Activated naive CD4-positive, alpha-beta T cell treated with anti-CD3 and anti-CD28 coated beads, Interleukin-2, amount 10 ng/mL, durations not matched to agents 7 days and 5 days (primary cell): ENCODE measurements at regions not wholly inside any gene's neighbourhood (a gene's known extent, or its start where the extent isn't known, plus 50 kb on each side); places are given as distances from the start of the nearest gene placed in this dataset.
"Not testable (repeated sequence)": the region's sequence is repeated elsewhere in the genome, so short reads cannot be mapped to it uniquely, and the experiment has no call there.

Experiments used
- CTCF ChIA-PET: fragments of 350-600 bp; sonication (Branson Sonifier 250); formaldehyde crosslinking; loops from one replicate; lab custom pipeline; 2021; ENCODE audit warnings: antibody characterized with exemption; lab: Charles Lee
- DNase-seq: peaks from one replicate; pipeline ENCODE4 v3.0.0-alpha.2; 2020
- H3K27ac Mint-ChIP-seq: one replicate; pipeline ENCODE4 v1.8.0; 2021; ENCODE audit warnings: mild to moderate bottlenecking, moderate library complexity, mixed read lengths
- H3K27me3 Mint-ChIP-seq: one replicate; pipeline ENCODE4 v1.8.0; 2021; ENCODE audit warnings: mild to moderate bottlenecking, mixed read lengths
- H3K36me3 Mint-ChIP-seq: one replicate; pipeline ENCODE4 v1.8.0; 2021; ENCODE audit warnings: mixed read lengths
- H3K4me1 Mint-ChIP-seq: one replicate; pipeline ENCODE4 v1.8.0; 2021; ENCODE audit warnings: mixed read lengths
- H3K4me3 Mint-ChIP-seq: one replicate; pipeline ENCODE4 v1.8.0; 2021; ENCODE audit warnings: mild to moderate bottlenecking, moderate library complexity, mixed read lengths
- H3K9me3 Mint-ChIP-seq: one replicate; pipeline ENCODE4 v1.8.0; 2021; ENCODE audit warnings: mixed read lengths

- H3K4me1 Mint-ChIP-seq, result no peaks in the 10 kb centered on the region
- CTCF ChIA-PET, result interaction anchor here (1.5 to 1.6 kb wide), 2 partner anchors 171 to 237 kb away, joined by 3 to 4 read pairs; no protein-coding TSS in a partner anchor
- H3K27ac Mint-ChIP-seq, result no peak overlapping the region
- H3K4me3 Mint-ChIP-seq, result no peak overlapping the region
- H3K9me3 Mint-ChIP-seq, result no peaks in the 10 kb centered on the region
- no peak for DNase-seq
- peaks cover 12% of the 10 kb centered on the region for H3K27me3 Mint-ChIP-seq
- H3K36me3 Mint-ChIP-seq, result no peaks in the 10 kb centered on the region
Measured at GRCh38 chr10:114708084-114708483, 50.0 kb upstream of the ABLIM1 start.

GRCh38 chr10:114708717-114709335 is 50.8 kb upstream of the ABLIM1 start:
- no peaks in the 10 kb centered on the region for H3K9me3 Mint-ChIP-seq
- H3K4me3 Mint-ChIP-seq, result no peak overlapping the region
- CTCF ChIA-PET, result interaction anchor here (1.1 to 1.6 kb wide), 3 partner anchors 170 to 407 kb away, joined by 3 to 4 read pairs (median 4); no protein-coding TSS in a partner anchor
- DNase-seq, result no peak
- H3K27ac Mint-ChIP-seq, result no peak overlapping the region
- no peaks in the 10 kb centered on the region for H3K36me3 Mint-ChIP-seq
- peaks cover 7% of the 10 kb centered on the region for H3K27me3 Mint-ChIP-seq
- no peaks in the 10 kb centered on the region for H3K4me1 Mint-ChIP-seq

- no peaks in the 10 kb centered on the region for H3K36me3 Mint-ChIP-seq
- CTCF ChIA-PET, result interaction anchor here (0.7 to 1.0 kb wide), 2 partner anchors 76 to 162 kb away, joined by 3 read pairs; no protein-coding TSS in a partner anchor
- H3K27me3 Mint-ChIP-seq, result peaks cover 16% of the 10 kb centered on the region
Measured at GRCh38 chr10:114709984-114710383, 51.9 kb upstream of the ABLIM1 start.

GRCh38 chr10:114711176-114711868 is 53.2 kb upstream of the ABLIM1 start:
- H3K27ac Mint-ChIP-seq, result no peak overlapping the region
- CTCF ChIA-PET, result no interaction called here
- no peaks in the 10 kb centered on the region for H3K9me3 Mint-ChIP-seq
- H3K27me3 Mint-ChIP-seq, result peaks cover 18% of the 10 kb centered on the region
- H3K4me1 Mint-ChIP-seq, result no peaks in the 10 kb centered on the region
- no peak for DNase-seq
- H3K36me3 Mint-ChIP-seq, result no peaks in the 10 kb centered on the region
- no peak overlapping the region for H3K4me3 Mint-ChIP-seq

More at GRCh38 chr10:114709984-114710383, 51.9 kb upstream of the ABLIM1 start:
- H3K4me3 Mint-ChIP-seq, result no peak overlapping the region
- no peak overlapping the region for H3K27ac Mint-ChIP-seq
- no peaks in the 10 kb centered on the region for H3K4me1 Mint-ChIP-seq
- H3K9me3 Mint-ChIP-seq, result no peaks in the 10 kb centered on the region
- no peak for DNase-seq

- Mint-ChIP-seq H3K27me3 (peaks cover 22% of the 10 kb centered on the region), H3K4me3 (no peak overlapping the region), H3K9me3 (no peaks in the 10 kb centered on the region), H3K4me1 (no peaks in the 10 kb centered on the region), H3K27ac (no peak overlapping the region), H3K36me3 (no peaks in the 10 kb centered on the region)
- CTCF ChIA-PET, result no interaction called here
- no peak for DNase-seq
Measured at GRCh38 chr10:114711869-114712250, 53.8 kb upstream of the ABLIM1 start.

- no peak overlapping the region for H3K27ac Mint-ChIP-seq
- no peaks in the 10 kb centered on the region for H3K9me3 Mint-ChIP-seq
- H3K4me1 Mint-ChIP-seq, result no peaks in the 10 kb centered on the region
- H3K4me3 Mint-ChIP-seq, result no peak overlapping the region
- no peak for DNase-seq
- CTCF ChIA-PET, result interaction anchor here (0.6 to 1.0 kb wide), 2 partner anchors 10 to 167 kb away, joined by 3 read pairs; no protein-coding TSS in a partner anchor
- H3K36me3 Mint-ChIP-seq, result no peaks in the 10 kb centered on the region
- H3K27me3 Mint-ChIP-seq, result peaks cover 25% of the 10 kb centered on the region
Measured at GRCh38 chr10:114713525-114714090, 55.5 kb upstream of the ABLIM1 start.

- H3K27ac Mint-ChIP-seq, result no peak overlapping the region
- H3K4me3 Mint-ChIP-seq, result no peak overlapping the region
- no peaks in the 10 kb centered on the region for H3K9me3 Mint-ChIP-seq
- H3K36me3 Mint-ChIP-seq, result no peaks in the 10 kb centered on the region
- CTCF ChIA-PET, result no interaction called here
- no peaks in the 10 kb centered on the region for H3K4me1 Mint-ChIP-seq
- peaks cover 25% of the 10 kb centered on the region for H3K27me3 Mint-ChIP-seq
- DNase-seq, result no peak
Measured at GRCh38 chr10:114714281-114714741, 56.2 kb upstream of the ABLIM1 start.

GRCh38 chr10:114715171-114715670 is 57.1 kb upstream of the ABLIM1 start:
- H3K4me3 Mint-ChIP-seq, result no peak overlapping the region
- peaks cover 25% of the 10 kb centered on the region for H3K27me3 Mint-ChIP-seq
- H3K9me3 Mint-ChIP-seq, result no peaks in the 10 kb centered on the region
- CTCF ChIA-PET, result no interaction called here
- no peak overlapping the region for H3K27ac Mint-ChIP-seq
- H3K4me1 Mint-ChIP-seq, result no peaks in the 10 kb centered on the region
- no peak for DNase-seq
- no peaks in the 10 kb centered on the region for H3K36me3 Mint-ChIP-seq

- no peaks in the 10 kb centered on the region for H3K4me1 Mint-ChIP-seq
- no peaks in the 10 kb centered on the region for H3K9me3 Mint-ChIP-seq
- H3K36me3 Mint-ChIP-seq, result no peaks in the 10 kb centered on the region
- DNase-seq, result no peak
- H3K27ac Mint-ChIP-seq, result no peak overlapping the region
- no peak overlapping the region for H3K4me3 Mint-ChIP-seq
- peaks cover 31% of the 10 kb centered on the region for H3K27me3 Mint-ChIP-seq
- CTCF ChIA-PET, result no interaction called here
Measured at GRCh38 chr10:114716811-114717404, 58.8 kb upstream of the ABLIM1 start.

- not testable (repeated sequence) for H3K27ac Mint-ChIP-seq
- CTCF ChIA-PET, result interaction anchor here (0.6 kb wide), 1 partner anchor 114 kb away, joined by 3 read pairs; no protein-coding TSS in a partner anchor
- H3K27me3 Mint-ChIP-seq, result peaks cover 31% of the 10 kb centered on the region
Measured at GRCh38 chr10:114717881-114718280, 59.8 kb upstream of the ABLIM1 start.

GRCh38 chr10:114718374-114718773 is 60.3 kb upstream of the ABLIM1 start:
- Mint-ChIP-seq H3K9me3 (no peaks in the 10 kb centered on the region), H3K27ac (no peak overlapping the region), H3K4me3 (no peak overlapping the region), H3K27me3 (peaks cover 31% of the 10 kb centered on the region), H3K36me3 (no peaks in the 10 kb centered on the region), H3K4me1 (no peaks in the 10 kb centered on the region)
- DNase-seq, result no peak
- CTCF ChIA-PET, result no interaction called here

More at GRCh38 chr10:114717881-114718280, 59.8 kb upstream of the ABLIM1 start:
- H3K4me1 Mint-ChIP-seq, H3K36me3 Mint-ChIP-seq, H3K9me3 Mint-ChIP-seq, DNase-seq, H3K4me3 Mint-ChIP-seq: not testable (repeated sequence)

GRCh38 chr10:114719311-114719710 is 61.2 kb upstream of the ABLIM1 start:
- Mint-ChIP-seq H3K9me3 (no peaks in the 10 kb centered on the region), H3K4me1 (no peaks in the 10 kb centered on the region), H3K27me3 (peaks cover 28% of the 10 kb centered on the region), H3K36me3 (no peaks in the 10 kb centered on the region), H3K4me3 (no peak overlapping the region), H3K27ac (no peak overlapping the region)
- DNase-seq, result no peak
- CTCF ChIA-PET, result no interaction called here

GRCh38 chr10:114720023-114720422 is 61.9 kb upstream of the ABLIM1 start:
- H3K9me3 Mint-ChIP-seq, H3K4me3 Mint-ChIP-seq, H3K36me3 Mint-ChIP-seq, CTCF ChIA-PET, H3K27ac Mint-ChIP-seq, DNase-seq, H3K4me1 Mint-ChIP-seq: not testable (repeated sequence)
- H3K27me3 Mint-ChIP-seq, result peaks cover 22% of the 10 kb centered on the region

- H3K4me3 Mint-ChIP-seq, result no peak overlapping the region
- H3K27me3 Mint-ChIP-seq, result peaks cover 17% of the 10 kb centered on the region
- no peaks in the 10 kb centered on the region for H3K9me3 Mint-ChIP-seq
- CTCF ChIA-PET, result no interaction called here
- no peaks in the 10 kb centered on the region for H3K4me1 Mint-ChIP-seq
- no peak for DNase-seq
- H3K36me3 Mint-ChIP-seq, result no peaks in the 10 kb centered on the region
- H3K27ac Mint-ChIP-seq, result no peak overlapping the region
Measured at GRCh38 chr10:114720685-114721278, 62.7 kb upstream of the ABLIM1 start.
